Loucy (cell line): ENCODE measurements at regions not wholly inside any gene's neighbourhood (a gene's known extent, or its start where the extent isn't known, plus 50 kb on each side); places are given as distances from the start of the nearest gene placed in this dataset.
A peak's percentile ranks its signal among the peaks of the same experiment; 100 is the strongest.

ENCODE experiments used
- H2AFZ ChIP-seq: fragments of 200-600 bp; sonication (generic); 2 replicates; pipeline ENCODE4 v1.6.0; 2016; ENCODE audit warnings: antibody characterized with exemption, mild to moderate bottlenecking, low read length, moderate library complexity
- H3F3A ChIP-seq: fragments of 200-600 bp; 2 replicates; pipeline ENCODE4 v1.6.0; 2016; ENCODE audit warnings: antibody characterized with exemption, low read depth, mild to moderate bottlenecking
- H3K27me3 ChIP-seq: fragments of 200-600 bp; sonication (generic); 2 replicates; pipeline ENCODE4 v1.6.1; 2014; ENCODE audit warnings: low read length, mild to moderate bottlenecking; ENCODE audit not compliant: insufficient read depth, poor library complexity, severe bottlenecking
- H3K36me3 ChIP-seq: fragments of 200-600 bp; sonication (generic); 2 replicates; pipeline ENCODE4 v1.6.1; 2016; ENCODE audit warnings: low read length; ENCODE audit not compliant: insufficient read depth
- H3K4me1 ChIP-seq: fragments of 200-600 bp; sonication (generic); 2 replicates; pipeline ENCODE4 v1.5.1; 2014; ENCODE audit warnings: low read length, mild to moderate bottlenecking; ENCODE audit not compliant: insufficient read depth, poor library complexity, severe bottlenecking
- H3K4me2 ChIP-seq: fragments of 200-600 bp; sonication (generic); 2 replicates; pipeline ENCODE4 v1.6.0; 2014; ENCODE audit warnings: antibody characterized with exemption, low read length, low read depth, mild to moderate bottlenecking; ENCODE audit not compliant: poor library complexity, severe bottlenecking
- H3K4me3 ChIP-seq: fragments of 200-600 bp; sonication (generic); 2 replicates; pipeline ENCODE4 v1.5.1; 2014; ENCODE audit warnings: low read length, mild to moderate bottlenecking, mixed read lengths; ENCODE audit not compliant: poor library complexity, severe bottlenecking
- H3K79me2 ChIP-seq: fragments of 200-600 bp; sonication (generic); 2 replicates; pipeline ENCODE4 v1.6.1; 2014; ENCODE audit warnings: low read length; ENCODE audit not compliant: insufficient read depth
- H3K9ac ChIP-seq: fragments of 200-600 bp; sonication (generic); 2 replicates; pipeline ENCODE4 v1.6.0; 2014; ENCODE audit warnings: mild to moderate bottlenecking, low read depth, low read length, moderate library complexity; ENCODE audit not compliant: poor library complexity, severe bottlenecking
- H3K9me2 ChIP-seq: fragments of 200-600 bp; sonication (generic); replicated peaks from 2 replicates; pipeline ENCODE4 v1.6.1; 2016; ENCODE audit warnings: low read depth, low read length, mixed read lengths
- H3K9me3 ChIP-seq: fragments of 200-600 bp; sonication (generic); 2 replicates; pipeline ENCODE4 v1.6.1; 2014; ENCODE audit warnings: mild to moderate bottlenecking, antibody characterized with exemption, low read length, low read depth; ENCODE audit not compliant: insufficient read depth
- H4K20me1 ChIP-seq: fragments of 200-600 bp; sonication (generic); 2 replicates; pipeline ENCODE4 v1.6.0; 2014; ENCODE audit warnings: antibody characterized with exemption, low read length, mild to moderate bottlenecking; ENCODE audit not compliant: insufficient read depth, poor library complexity, severe bottlenecking
- CTCF ChIP-seq: fragments of 200-600 bp; sonication (generic); conservative IDR thresholded peaks from 2 replicates; pipeline ENCODE4 v1.5.1; 2014; ENCODE audit warnings: mild to moderate bottlenecking, antibody characterized with exemption, low read length
- EZH2phosphoT487 ChIP-seq: fragments of 200-600 bp; IDR thresholded peaks from 2 replicates; pipeline ENCODE4 v1.6.1; 2018; ENCODE audit warnings: antibody characterized with exemption, mild to moderate bottlenecking, moderate library complexity, borderline replicate concordance

GRCh38 chr17:74089869-74090464 lies 113.5 kb upstream of the RPL38 start:
- Histone ChIP-seq H3K36me3 (no peaks in the 10 kb centered on the region), H3K9ac (no peak overlapping the region), H3K4me2 (no peak overlapping the region), H3K9me3 (no peaks in the 10 kb centered on the region; the same call in 1 of the 2 replicates), H3K27me3 (no peaks in the 10 kb centered on the region), H3K4me3 (no peak overlapping the region), H4K20me1 (no peaks in the 10 kb centered on the region), H3K9me2 (no peaks in the 10 kb centered on the region), H2AFZ (no peak overlapping the region), H3K79me2 (no peaks in the 10 kb centered on the region), H3F3A (no peaks in the 10 kb centered on the region), H3K4me1 (no peaks in the 10 kb centered on the region)
- TF ChIP-seq EZH2phosphoT487 (no peak), CTCF (peak; percentile 89)

GRCh38 chr17:74094651-74095050 lies 108.8 kb upstream of the RPL38 start:
- Histone ChIP-seq H3K9ac (no peak overlapping the region), H3K9me3 (no peaks in the 10 kb centered on the region)

GRCh38 chr17:74096456-74096855 lies 107.0 kb upstream of the RPL38 start:
- H3K9ac ChIP-seq: no peak overlapping the region
- no peak overlapping the region for H3K4me2 ChIP-seq
- no peaks in the 10 kb centered on the region for H3K4me1 ChIP-seq
- H3K4me3 ChIP-seq: no peak overlapping the region
- H2AFZ ChIP-seq: no peak overlapping the region
- no peaks in the 10 kb centered on the region for H3K9me2 ChIP-seq
- H4K20me1 ChIP-seq: no peaks in the 10 kb centered on the region
- H3K36me3 ChIP-seq: no peaks in the 10 kb centered on the region
- no peaks in the 10 kb centered on the region for H3K79me2 ChIP-seq
- no peaks in the 10 kb centered on the region for H3K9me3 ChIP-seq
- no peak for TF ChIP-seq EZH2phosphoT487
- TF ChIP-seq CTCF: no peak
- H3F3A ChIP-seq: no peaks in the 10 kb centered on the region
- no peaks in the 10 kb centered on the region for H3K27me3 ChIP-seq

More at GRCh38 chr17:74094651-74095050, 108.8 kb upstream of the RPL38 start:
- Histone ChIP-seq H3K4me3 (no peak overlapping the region), H3K4me1 (no peaks in the 10 kb centered on the region), H4K20me1 (no peaks in the 10 kb centered on the region), H3F3A (no peaks in the 10 kb centered on the region), H2AFZ (no peak overlapping the region), H3K79me2 (no peaks in the 10 kb centered on the region), H3K9me2 (no peaks in the 10 kb centered on the region), H3K4me2 (no peak overlapping the region), H3K36me3 (no peaks in the 10 kb centered on the region), H3K27me3 (no peaks in the 10 kb centered on the region)
- TF ChIP-seq CTCF: no peak
- TF ChIP-seq EZH2phosphoT487: no peak
